Inferior parietal cortex (tissue), 1 donor: ENCODE measurements at regions not wholly inside any gene's neighbourhood (a gene's known extent, or its start where the extent isn't known, plus 50 kb on each side); places are given as distances from the start of the nearest gene placed in this dataset.

ENCODE experiments used
- DNase-seq: peaks from one replicate; pipeline ENCODE4 v3.0.0-alpha.2; 2016; ENCODE audit errors: extremely low spot score

DNA sequence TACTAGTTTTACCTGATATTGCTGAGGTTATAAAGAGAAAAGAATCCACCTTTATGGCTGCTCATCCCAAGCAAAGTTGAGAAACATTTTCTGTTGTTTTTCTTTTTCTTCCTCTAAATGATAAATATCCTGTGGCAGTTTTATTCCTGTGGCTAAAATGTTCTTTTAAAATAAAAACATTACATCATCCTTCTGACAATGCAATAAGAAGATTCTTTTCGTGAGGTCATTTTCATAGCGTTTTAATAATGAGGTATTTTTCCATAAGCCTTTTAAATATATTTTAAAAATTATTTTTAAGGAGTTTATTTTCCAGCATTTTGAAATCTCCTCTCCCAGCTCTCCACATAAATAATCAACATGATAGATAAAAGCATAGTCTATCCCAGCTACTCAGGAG is 52.8 kb upstream of the EPB41L3 start:
- no peak for DNase-seq
